GM12878 (cell line): ENCODE measurements at regions not wholly inside any gene's neighbourhood (a gene's known extent, or its start where the extent isn't known, plus 50 kb on each side); places are given as distances from the start of the nearest gene placed in this dataset.

Experiments used
- ATAC-seq: fragments of 200-7000 bp; cut with Tn5 transposase; 3 replicates; pipeline ENCODE4 v1.9.1; 2020; ENCODE audit warnings: mild to moderate bottlenecking, moderate library complexity
- BruUV-seq: library from RNA; stranded (reverse); fragments of 400-500 nt; replicated peaks from 2 replicates; lab custom pipeline; 2021; lab: Mats Ljungman, UMichigan
- CTCF ChIA-PET: fragments of 300-600 bp; sonication (Branson Sonifier 250); formaldehyde crosslinking; extraction: SDS; loops from one replicate; lab custom pipeline; 2021; ENCODE audit warnings: inconsistent platforms; lab: Yijun Ruan, JAX
- POLR2A ChIA-PET: fragments of 350-600 bp; formaldehyde crosslinking; extraction: SDS; loops from one replicate; lab custom pipeline; 2021; ENCODE audit warnings: inconsistent platforms; lab: Charles Lee
- RAD21 ChIA-PET: fragments of 300-600 bp; sonication (Branson Sonifier 250); formaldehyde crosslinking; loops from one replicate; lab custom pipeline; 2023; ENCODE audit warnings: antibody characterized with exemption; ENCODE audit not compliant: unreplicated experiment; lab: Charles Lee
- SMC1A ChIA-PET: fragments of 300-600 bp; sonication (Branson Sonifier 250); formaldehyde crosslinking; loops from one replicate; lab custom pipeline; 2023; ENCODE audit not compliant: unreplicated experiment, uncharacterized antibody; lab: Charles Lee
- DNase-seq: peaks from one replicate; pipeline ENCODE4 v3.0.0-alpha.2; 2011; ENCODE audit warnings: low read depth, low spot score
- FAIRE-seq: peaks from 3 replicates; lab custom pipeline; 2011; peaks lifted over from hg19 to GRCh38; lab: Jason Lieb, UNC
- H2AFZ ChIP-seq: 2 replicates; pipeline ENCODE4 v1.6.0; 2011; ENCODE audit warnings: low read depth, low read length, control low read depth; ENCODE audit not compliant: control insufficient read depth
- H3K27ac ChIP-seq: 2 replicates; pipeline ENCODE4 v1.5.1; 2011; ENCODE audit warnings: control low read depth; ENCODE audit not compliant: control insufficient read depth, insufficient read depth
- H3K27me3 ChIP-seq, 2 experiments: replicated peaks in 1 of 2; 2 replicates each; pipeline versions ENCODE4 v1.6.0 to v1.6.1; 2011; ENCODE audit warnings: low read length in 1 of 2; ENCODE audit not compliant: control insufficient read depth in 2 of 2, insufficient read depth in 2 of 2
- H3K36me3 ChIP-seq, 2 experiments: 2 replicates each; pipeline ENCODE4 v1.5.1; 2011; ENCODE audit warnings: low read length in 1 of 2; ENCODE audit not compliant: control insufficient read depth in 2 of 2, insufficient read depth in 2 of 2
- H3K4me1 ChIP-seq: 2 replicates; pipeline ENCODE4 v1.6.1; 2011; ENCODE audit warnings: mild to moderate bottlenecking, low read length, moderate library complexity, mixed read lengths; ENCODE audit not compliant: control insufficient read depth, insufficient read depth
- H3K4me2 ChIP-seq: 2 replicates; pipeline ENCODE4 v1.6.0; 2011; ENCODE audit warnings: control low read depth; ENCODE audit not compliant: control insufficient read depth, insufficient read depth
- H3K4me3 ChIP-seq: fragments of 200-600 bp; sonication (generic); 2 replicates; pipeline ENCODE4 v1.5.1; 2016
- H3K79me2 ChIP-seq: 2 replicates; pipeline ENCODE4 v1.6.0; 2011; ENCODE audit warnings: low read length; ENCODE audit not compliant: control insufficient read depth, insufficient read depth
- H3K9ac ChIP-seq: 2 replicates; pipeline ENCODE4 v1.8.0; 2011; ENCODE audit warnings: low read length, control low read depth, mixed read lengths; ENCODE audit not compliant: control insufficient read depth, insufficient read depth
- H3K9me3 ChIP-seq: replicated peaks from 3 replicates; pipeline ENCODE4 v1.5.1; 2011; ENCODE audit warnings: mild to moderate bottlenecking, low read length; ENCODE audit not compliant: control insufficient read depth, insufficient read depth
- H4K20me1 ChIP-seq: 2 replicates; pipeline ENCODE4 v1.6.0; 2011; ENCODE audit not compliant: control insufficient read depth, insufficient read depth
- BACH1 ChIP-seq: fragments of 450-650 bp; IDR thresholded peaks from 2 replicates; pipeline ENCODE4 v1.6.1; 2017; ENCODE audit warnings: mild to moderate bottlenecking, borderline replicate concordance
- BCL11A ChIP-seq: IDR thresholded peaks from 2 replicates; pipeline ENCODE4 v1.6.1; 2011; ENCODE audit warnings: low read depth, low read length
- CEBPB ChIP-seq, 2 experiments: fragments of 150-350 bp in 1 of 2; IDR thresholded peaks; 2 replicates each; pipeline ENCODE4 v1.6.1; 2012 to 2014; ENCODE audit warnings: low read depth in 2 of 2, low read length in 2 of 2, borderline replicate concordance in 1 of 2, inconsistent platforms in 1 of 2
- CEBPZ ChIP-seq: fragments of 150-350 bp; IDR thresholded peaks from 2 replicates; pipeline ENCODE4 v1.6.1; 2016; ENCODE audit warnings: low read depth, low read length
- EED ChIP-seq: sonication (generic); IDR thresholded peaks from 2 replicates; pipeline ENCODE4 v1.6.1; 2016; ENCODE audit warnings: antibody characterized with exemption, low read depth
- HDGF ChIP-seq: fragments of 450-650 bp; IDR thresholded peaks from 2 replicates; pipeline ENCODE4 v1.6.1; 2016; ENCODE audit warnings: antibody characterized with exemption
- IRF3 ChIP-seq: fragments of 450-650 bp; IDR thresholded peaks from 2 replicates; pipeline ENCODE4 v1.6.1; 2014; ENCODE audit warnings: mild to moderate bottlenecking
- KDM1A ChIP-seq: fragments of 200-600 bp; sonication (generic); IDR thresholded peaks from 2 replicates; pipeline ENCODE4 v1.6.1; 2016; ENCODE audit warnings: borderline replicate concordance
- NFIC ChIP-seq: IDR thresholded peaks from 2 replicates; pipeline ENCODE4 v1.6.1; 2012; ENCODE audit warnings: low read depth, mild to moderate bottlenecking, inconsistent platforms, low read length, moderate library complexity
- PML ChIP-seq: IDR thresholded peaks from 2 replicates; pipeline ENCODE4 v1.6.1; 2012; ENCODE audit warnings: low read length, inconsistent platforms
- RAD51 ChIP-seq: fragments of 450-650 bp; IDR thresholded peaks from 2 replicates; pipeline ENCODE4 v1.6.1; 2016; ENCODE audit warnings: moderate library complexity, mild to moderate bottlenecking, inconsistent platforms
- SREBF1 ChIP-seq: IDR thresholded peaks from 2 replicates; pipeline ENCODE4 v1.6.1; 2012; ENCODE audit warnings: mild to moderate bottlenecking, low read length
- TBL1XR1 ChIP-seq: IDR thresholded peaks from 2 replicates; pipeline ENCODE4 v1.6.1; 2012; ENCODE audit warnings: low read depth, low read length, improper control_type of control experiment
- YY1 ChIP-seq: IDR thresholded peaks from 2 replicates; pipeline ENCODE4 v1.6.1; 2011; ENCODE audit warnings: low read depth, mild to moderate bottlenecking, low read length
- ZBED1 ChIP-seq: IDR thresholded peaks from 2 replicates; pipeline ENCODE4 v1.6.1; 2016; ENCODE audit warnings: borderline replicate concordance
- ZBTB11 ChIP-seq: fragments of 450-650 bp; formaldehyde crosslinking; IDR thresholded peaks from 2 replicates; pipeline ENCODE4 v1.5.0; 2022; ENCODE audit warnings: mild to moderate bottlenecking, missing genetic modification characterization
- WGBS: methylation state at CpG from one replicate; pipeline ENCODE4 v1.1.6; 2016; ENCODE audit warnings: low lambda C conversion rate; ENCODE audit not compliant: insufficient replicate concordance, insufficient coverage; ENCODE audit errors: missing lambda C conversion rate; 5-methylcytosine and 5-hydroxymethylcytosine counted together
- in situ Hi-C: fragments of 300-500 bp; cut with MboI; formaldehyde crosslinking; loops from 9 replicates; pipeline ENCODE4 v1.14.3; 2018; ENCODE audit warnings: mixed read lengths
- intact Hi-C: fragments of 100-400 bp; cut with micrococcal nuclease; formaldehyde crosslinking; loops from one replicate; pipeline ENCODE4 v1.14.2; 2022; ENCODE audit not compliant: unreplicated experiment

GRCh38 chr22:48579928-48580309 lies 1247.8 kb downstream of the BRD1 start:
- Histone ChIP-seq H3K4me1 (no peaks in the 10 kb centered on the region), H3K27ac (no peak overlapping the region), H3K4me2 (no peak overlapping the region), H3K9ac (no peak overlapping the region), H3K9me3 (no peaks in the 10 kb centered on the region; the same call in 2 of the 3 replicates), H4K20me1 (no peaks in the 10 kb centered on the region), H3K79me2 (no peaks in the 10 kb centered on the region), H3K36me3 (no peaks in the 10 kb centered on the region), H3K4me3 (no peak overlapping the region), H3K27me3 (no peaks in the 10 kb centered on the region), H2AFZ (no peak overlapping the region)
- SMC1A ChIA-PET = no interaction called here
- FAIRE-seq (no peak), DNase-seq (no peak), ATAC-seq (no peak)
- no TSS peak for BruUV-seq
- in situ Hi-C loops = loop anchor here (5.0 kb wide), 1 partner anchor 47 kb away; no protein-coding TSS in a partner anchor
- RAD21 ChIA-PET = no interaction called here
- POLR2A ChIA-PET = no interaction called here
- WGBS = 78% methylated on average over 19 of the region's 22 CpGs
- intact Hi-C loops = no loop called here
- CTCF ChIA-PET = no interaction called here
- no peak for TF ChIP-seq NFIC
- TF ChIP-seq ZBED1 = no peak
- no peak for TF ChIP-seq KDM1A
- no peak for TF ChIP-seq EED
- no peak for TF ChIP-seq BCL11A
- TF ChIP-seq CEBPZ = no peak
- no peak for TF ChIP-seq SREBF1
- no peak for TF ChIP-seq CEBPB (IDR thresholded peaks at IDR 0.05; ENCODE audit: borderline replicate concordance in 1 of 2, low read depth in 2 of 2, low read length in 2 of 2)
- no peak for TF ChIP-seq BACH1
- no peak for TF ChIP-seq IRF3
- no peak for TF ChIP-seq TBL1XR1
- no peak for TF ChIP-seq ZBTB11 (CRISPR knock-in tag)
- TF ChIP-seq PML = no peak
- no peak for TF ChIP-seq YY1
- TF ChIP-seq HDGF = no peak
- TF ChIP-seq RAD51 = no peak
